ENCODE measurements at regions not wholly inside any gene's neighbourhood (a gene's known extent, or its start where the extent isn't known, plus 50 kb on each side); places are given as distances from the start of the nearest gene placed in this dataset.

GRCh38 chr6:150684161-150684560, 84.5 kb downstream of the PLEKHG1 start:
- no peaks in the 10 kb centered on the region for H3K4me1 ChIP-seq (replicated peaks in 1 of 2; ENCODE audit: control insufficient read depth in 2 of 2, insufficient read depth in 2 of 2, low read length in 2 of 2)
- ChIA-PET POLR2A (no interaction called here), CTCF (ENCODE audit: low intra/inter-chr PET ratio) (no interaction called here)
- H3K9ac ChIP-seq (ENCODE audit: insufficient read depth in 1 of 2, low read depth in 2 of 2, low read length in 2 of 2), result no peak overlapping the region
- DNase-seq (ENCODE audit: extremely low read depth in 1 of 4, low spot score in 3 of 4) (peak in 2 of 4 experiments; percentile 38 to 43), ATAC-seq (no peak), FAIRE-seq (no peak)
- no peak overlapping the region for H3K4me3 ChIP-seq
- no peaks in the 10 kb centered on the region for H3K9me3 ChIP-seq (replicated peaks; ENCODE audit: control insufficient read depth, insufficient read depth, low read depth, low read length)
- H3K27me3 ChIP-seq (ENCODE audit: control insufficient read depth in 2 of 2, insufficient read depth in 2 of 2, low read length in 2 of 2), result peaks cover 33 to 49% of the 10 kb centered on the region in 2 experiments; a peak in 4 of 5 replicates
- no peaks in the 10 kb centered on the region for H4K20me1 ChIP-seq (replicated peaks; ENCODE audit: control insufficient read depth, insufficient read depth, low read length)
- WGBS (ENCODE audit: insufficient coverage, low coverage, missing lambda C conversion rate), result 0% methylated on average over 9 of the region's 9 CpGs
- H3K27ac ChIP-seq (ENCODE audit: extremely low read depth, low read depth, low read length), result no peak overlapping the region
- no peaks in the 10 kb centered on the region for H3K79me2 ChIP-seq (ENCODE audit: control insufficient read depth, insufficient read depth, low read length)
- no peaks in the 10 kb centered on the region for H3K9me1 ChIP-seq (ENCODE audit: control insufficient read depth, insufficient read depth, low read length)
- in situ Hi-C loops (cut with MboI), result no loop called here
- TF ChIP-seq BRD4 (IDR thresholded peaks at IDR 0.05), result no peak
- TF ChIP-seq ZNF668 (CRISPR knock-in tag; IDR thresholded peaks at IDR 0.05), result no peak
- TF ChIP-seq FOXJ3 (CRISPR knock-in tag; IDR thresholded peaks at IDR 0.05), result no peak
- TF ChIP-seq ZNF174 (CRISPR knock-in tag; IDR thresholded peaks at IDR 0.05), result no peak
- no peak for TF ChIP-seq IFI16 (CRISPR knock-in tag; IDR thresholded peaks at IDR 0.05)
- TF ChIP-seq CEBPG (CRISPR knock-in tag; IDR thresholded peaks at IDR 0.05), result no peak
- TF ChIP-seq CEBPG (tag; conservative IDR thresholded peaks at IDR 0.05 in 1 of 2, IDR thresholded peaks at IDR 0.05 in 1 of 2), result no peak
- no peak for TF ChIP-seq ZNF717 (CRISPR knock-in tag; IDR thresholded peaks at IDR 0.05)
- TF ChIP-seq POLR2G (IDR thresholded peaks at IDR 0.05; ENCODE audit: low read depth, low read length), result no peak
- TF ChIP-seq FUS (optimal IDR thresholded peaks at IDR 0.05; ENCODE audit: low read depth, low read length), result no peak
- no peak overlapping the region for H3K4me2 ChIP-seq (ENCODE audit: insufficient read depth, low read length)
- BruUV-seq (replicated peaks), result no TSS peak
- intact Hi-C loops (cut with micrococcal nuclease), result no loop called here
- H3K36me3 ChIP-seq (ENCODE audit: control insufficient read depth, insufficient read depth, low read length), result no peaks in the 10 kb centered on the region
- no peak overlapping the region for H2AFZ ChIP-seq (ENCODE audit: low read depth, low read length)
